ENCODE measurements at regions not wholly inside any gene's neighbourhood (a gene's known extent, or its start where the extent isn't known, plus 50 kb on each side); places are given as distances from the start of the nearest gene placed in this dataset.

DNA sequence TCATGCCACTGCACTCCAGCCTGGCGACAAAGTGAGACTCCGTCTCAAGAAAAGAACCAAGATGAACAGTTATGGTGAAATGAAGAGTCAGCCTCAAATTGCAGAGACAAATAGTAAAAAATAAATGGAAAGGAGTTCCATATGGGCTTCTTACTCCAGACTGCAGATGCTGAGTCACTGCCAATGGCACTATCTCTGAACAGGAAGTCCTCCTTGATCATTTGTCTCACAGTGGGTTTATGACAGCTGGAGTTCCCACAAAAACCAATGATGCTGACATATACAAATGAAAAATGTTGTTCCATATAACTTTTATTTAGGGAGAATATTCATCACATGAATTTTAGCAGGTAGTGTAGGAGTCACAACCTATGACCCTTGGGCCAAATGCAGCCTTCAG is 631.6 kb downstream of the PCDH18 start:
- Histone ChIP-seq H3K4me3 (ENCODE audit: low read depth, low read length) (no peak overlapping the region), H3K27me3 (ENCODE audit: control insufficient read depth, insufficient read depth, low read length) (no peaks in the 10 kb centered on the region), H3K27ac (ENCODE audit: low read depth, low read length) (no peak overlapping the region), H3K9me3 (ENCODE audit: control insufficient read depth, insufficient read depth, low read length) (no peaks in the 10 kb centered on the region)
- ChIA-PET POLR2A (no interaction called here), CTCF (no interaction called here)
- DNase-seq (ENCODE audit: low read depth, low spot score): no peak
- TF ChIP-seq, protein P1, sequence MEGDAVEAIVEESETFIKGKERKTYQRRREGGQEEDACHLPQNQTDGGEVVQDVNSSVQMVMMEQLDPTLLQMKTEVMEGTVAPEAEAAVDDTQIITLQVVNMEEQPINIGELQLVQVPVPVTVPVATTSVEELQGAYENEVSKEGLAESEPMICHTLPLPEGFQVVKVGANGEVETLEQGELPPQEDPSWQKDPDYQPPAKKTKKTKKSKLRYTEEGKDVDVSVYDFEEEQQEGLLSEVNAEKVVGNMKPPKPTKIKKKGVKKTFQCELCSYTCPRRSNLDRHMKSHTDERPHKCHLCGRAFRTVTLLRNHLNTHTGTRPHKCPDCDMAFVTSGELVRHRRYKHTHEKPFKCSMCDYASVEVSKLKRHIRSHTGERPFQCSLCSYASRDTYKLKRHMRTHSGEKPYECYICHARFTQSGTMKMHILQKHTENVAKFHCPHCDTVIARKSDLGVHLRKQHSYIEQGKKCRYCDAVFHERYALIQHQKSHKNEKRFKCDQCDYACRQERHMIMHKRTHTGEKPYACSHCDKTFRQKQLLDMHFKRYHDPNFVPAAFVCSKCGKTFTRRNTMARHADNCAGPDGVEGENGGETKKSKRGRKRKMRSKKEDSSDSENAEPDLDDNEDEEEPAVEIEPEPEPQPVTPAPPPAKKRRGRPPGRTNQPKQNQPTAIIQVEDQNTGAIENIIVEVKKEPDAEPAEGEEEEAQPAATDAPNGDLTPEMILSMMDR (IDR thresholded peaks at IDR 0.05; ENCODE audit: low read depth, low read length): no peak

DNA sequence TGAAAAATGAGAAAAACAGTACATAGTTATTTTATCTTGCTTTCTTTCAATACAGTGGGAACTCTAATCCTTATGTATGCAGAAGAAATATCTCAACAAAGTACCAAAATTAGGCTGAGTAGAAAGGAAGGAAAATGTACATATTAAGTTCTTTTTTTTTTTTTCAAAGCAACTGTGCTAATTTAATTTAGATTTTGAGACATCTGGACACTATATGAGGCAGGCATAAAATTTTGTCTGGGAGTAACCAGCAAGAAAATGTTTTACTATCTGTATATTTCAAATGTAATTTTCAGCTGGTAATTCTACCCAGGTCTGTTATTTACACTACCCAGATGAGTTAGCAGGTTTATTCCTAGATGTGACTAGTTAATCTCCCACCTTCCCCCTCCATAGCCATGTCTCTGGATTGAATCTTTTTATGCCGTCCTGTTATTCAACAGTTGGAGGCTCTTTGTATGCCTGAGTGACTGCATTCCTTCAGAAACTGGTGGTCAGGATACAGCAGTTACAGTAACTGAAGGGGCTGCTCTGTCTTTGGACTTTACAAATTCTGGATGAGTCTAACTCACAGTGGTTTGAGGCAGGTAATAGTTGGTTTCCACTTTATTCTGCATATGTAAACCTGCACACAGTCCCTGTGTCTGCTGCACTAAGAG is 633.6 kb downstream of the PCDH18 start:
- H3K9me3 ChIP-seq (ENCODE audit: control insufficient read depth, insufficient read depth, low read length): no peaks in the 10 kb centered on the region
- ChIA-PET POLR2A (no interaction called here), CTCF (interaction anchor here (0.6 kb wide), 1 partner anchor 221 kb away, joined by 3 read pairs; no protein-coding TSS in a partner anchor)
- no peaks in the 10 kb centered on the region for H3K27me3 ChIP-seq (ENCODE audit: control insufficient read depth, insufficient read depth, low read length)
- H3K4me3 ChIP-seq (ENCODE audit: low read depth, low read length): no peak overlapping the region
- DNase-seq (ENCODE audit: low read depth, low spot score): no peak
- H3K27ac ChIP-seq (ENCODE audit: low read depth, low read length): no peak overlapping the region
- TF ChIP-seq, protein P1 (IDR thresholded peaks at IDR 0.05; ENCODE audit: low read depth, low read length): no peak

DNA sequence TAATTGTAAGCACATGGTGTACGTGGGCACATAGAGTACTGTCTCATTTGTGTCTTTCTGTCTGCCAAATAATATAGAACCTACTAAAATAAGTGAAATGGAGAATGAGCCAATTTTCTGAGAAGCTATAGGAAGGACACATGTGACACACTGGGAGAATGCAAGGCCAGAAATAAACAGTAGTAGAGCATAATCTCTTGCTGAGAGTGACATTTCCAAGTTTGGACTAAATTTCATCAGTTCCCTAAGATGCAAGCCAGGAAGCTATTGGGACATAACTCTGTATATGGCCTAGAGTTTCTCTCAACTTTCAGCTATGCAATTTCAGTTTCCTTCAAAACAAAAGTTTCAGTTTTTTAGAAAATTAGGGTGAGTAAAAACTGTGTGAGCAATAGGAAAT is 638.7 kb downstream of the PCDH18 start:
- CTCF ChIA-PET: no interaction called here
- Histone ChIP-seq H3K4me3 (ENCODE audit: low read depth, low read length) (no peak overlapping the region), H3K9me3 (ENCODE audit: control insufficient read depth, insufficient read depth, low read length) (no peaks in the 10 kb centered on the region), H3K27me3 (ENCODE audit: control insufficient read depth, insufficient read depth, low read length) (no peaks in the 10 kb centered on the region), H3K27ac (ENCODE audit: low read depth, low read length) (no peak overlapping the region)
- no peak for DNase-seq (ENCODE audit: low read depth, low spot score)
- TF ChIP-seq, protein P1 (IDR thresholded peaks at IDR 0.05; ENCODE audit: low read depth, low read length): no peak
- POLR2A ChIA-PET: interaction anchor here (0.5 kb wide), 1 partner anchor 31 kb away, joined by 3 read pairs; no protein-coding TSS in a partner anchor

DNA sequence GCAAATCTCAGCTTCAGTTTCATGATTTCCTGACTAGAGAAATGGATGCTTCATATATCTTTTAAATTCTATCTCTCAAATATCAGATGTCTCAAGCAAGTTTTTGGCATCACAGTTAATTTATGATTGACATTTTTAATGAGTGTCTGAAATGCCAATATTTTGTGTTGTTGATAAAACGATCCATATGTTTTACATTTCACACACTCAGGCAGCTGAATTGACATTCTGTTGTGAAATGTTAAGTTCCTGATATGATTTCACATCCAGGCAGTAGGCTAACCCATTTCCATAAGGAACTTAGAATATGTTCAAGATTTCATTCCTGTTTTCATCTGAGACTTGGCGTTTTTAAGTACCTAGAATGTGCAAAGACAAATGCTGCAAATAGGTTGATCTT is 650.6 kb downstream of the PCDH18 start:
- Histone ChIP-seq H3K4me3 (ENCODE audit: low read depth, low read length) (no peak overlapping the region), H3K27ac (ENCODE audit: low read depth, low read length) (no peak overlapping the region), H3K27me3 (ENCODE audit: control insufficient read depth, insufficient read depth, low read length) (no peaks in the 10 kb centered on the region), H3K9me3 (ENCODE audit: control insufficient read depth, insufficient read depth, low read length) (no peaks in the 10 kb centered on the region)
- CTCF ChIA-PET: interaction anchor here (1.0 kb wide), 1 partner anchor 168 kb away, joined by 4 read pairs; no protein-coding TSS in a partner anchor
- TF ChIP-seq, protein P1 (IDR thresholded peaks at IDR 0.05; ENCODE audit: low read depth, low read length): no peak
- POLR2A ChIA-PET: no interaction called here
- DNase-seq (ENCODE audit: low read depth, low spot score): no peak

DNA sequence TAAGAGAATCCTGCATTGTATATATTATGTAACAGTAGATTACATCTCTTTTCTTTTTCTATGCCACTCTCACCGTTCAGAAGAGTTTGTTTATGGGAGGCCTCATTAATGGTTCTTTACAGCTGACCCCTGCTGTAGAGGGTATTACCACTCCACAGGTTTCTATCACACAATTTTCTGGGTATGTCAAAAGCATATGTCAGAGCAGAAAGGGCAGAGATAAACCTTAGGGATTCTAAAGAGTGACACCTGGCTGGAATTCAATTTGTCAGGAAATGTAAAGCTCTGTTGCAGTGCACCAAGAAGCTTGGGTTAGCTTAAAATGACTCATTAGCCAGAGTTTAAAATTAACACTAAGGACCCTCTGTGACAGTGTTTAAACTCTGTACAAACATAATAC is 658.7 kb downstream of the PCDH18 start:
- ChIA-PET POLR2A (no interaction called here), CTCF (interaction anchor here (1.4 kb wide), 1 partner anchor 9 kb away, joined by 7 read pairs; no protein-coding TSS in a partner anchor)
- H3K27me3 ChIP-seq (ENCODE audit: control insufficient read depth, insufficient read depth, low read length): no peaks in the 10 kb centered on the region
- no peaks in the 10 kb centered on the region for H3K9me3 ChIP-seq (ENCODE audit: control insufficient read depth, insufficient read depth, low read length)
- no peak overlapping the region for H3K27ac ChIP-seq (ENCODE audit: low read depth, low read length)
- DNase-seq (ENCODE audit: low read depth, low spot score): no peak
- TF ChIP-seq, protein P1 (IDR thresholded peaks at IDR 0.05; ENCODE audit: low read depth, low read length): no peak
- H3K4me3 ChIP-seq (ENCODE audit: low read depth, low read length): no peak overlapping the region
